ENCODE measurements at regions not wholly inside any gene's neighbourhood (a gene's known extent, or its start where the extent isn't known, plus 50 kb on each side); places are given as distances from the start of the nearest gene placed in this dataset.

DNA sequence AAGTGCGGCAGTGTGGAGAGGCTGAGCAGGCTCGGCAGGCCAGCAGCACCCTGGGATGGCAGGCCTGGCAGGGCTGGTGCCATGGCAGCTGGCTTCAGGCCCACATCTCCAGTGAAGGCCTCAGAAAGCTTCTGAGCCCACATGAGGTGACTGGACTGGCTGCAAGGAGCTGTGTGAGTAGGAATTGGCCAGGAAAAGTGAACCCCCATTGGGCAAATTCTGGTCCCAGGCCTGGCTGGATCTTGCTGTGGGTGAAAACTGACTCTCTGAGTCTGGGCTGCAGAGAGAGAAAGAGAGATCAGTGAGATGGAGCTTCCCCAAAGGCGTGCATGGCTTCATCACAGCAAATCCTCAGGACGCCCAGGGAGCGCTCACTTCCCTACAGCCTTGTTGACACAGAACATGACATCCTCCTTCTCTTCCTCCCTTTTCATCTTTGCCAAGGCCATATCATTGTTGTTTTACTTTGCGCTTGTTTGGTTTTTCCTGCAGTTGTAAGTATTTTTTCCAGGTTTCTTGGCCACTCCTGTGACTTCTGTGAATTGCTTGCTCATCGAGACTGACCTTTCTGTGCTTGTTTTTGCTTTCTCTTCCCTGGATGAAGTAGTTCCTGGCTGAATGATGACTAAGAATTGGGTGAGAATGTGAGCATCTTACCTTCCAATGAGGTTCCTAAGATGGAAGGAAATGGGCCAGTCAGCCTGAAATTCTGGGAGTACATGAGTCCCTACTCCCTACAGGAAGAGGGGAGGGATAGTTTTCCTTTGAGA is 299.1 kb downstream of the TLE3 start:
- TF ChIP-seq, protein P1, sequence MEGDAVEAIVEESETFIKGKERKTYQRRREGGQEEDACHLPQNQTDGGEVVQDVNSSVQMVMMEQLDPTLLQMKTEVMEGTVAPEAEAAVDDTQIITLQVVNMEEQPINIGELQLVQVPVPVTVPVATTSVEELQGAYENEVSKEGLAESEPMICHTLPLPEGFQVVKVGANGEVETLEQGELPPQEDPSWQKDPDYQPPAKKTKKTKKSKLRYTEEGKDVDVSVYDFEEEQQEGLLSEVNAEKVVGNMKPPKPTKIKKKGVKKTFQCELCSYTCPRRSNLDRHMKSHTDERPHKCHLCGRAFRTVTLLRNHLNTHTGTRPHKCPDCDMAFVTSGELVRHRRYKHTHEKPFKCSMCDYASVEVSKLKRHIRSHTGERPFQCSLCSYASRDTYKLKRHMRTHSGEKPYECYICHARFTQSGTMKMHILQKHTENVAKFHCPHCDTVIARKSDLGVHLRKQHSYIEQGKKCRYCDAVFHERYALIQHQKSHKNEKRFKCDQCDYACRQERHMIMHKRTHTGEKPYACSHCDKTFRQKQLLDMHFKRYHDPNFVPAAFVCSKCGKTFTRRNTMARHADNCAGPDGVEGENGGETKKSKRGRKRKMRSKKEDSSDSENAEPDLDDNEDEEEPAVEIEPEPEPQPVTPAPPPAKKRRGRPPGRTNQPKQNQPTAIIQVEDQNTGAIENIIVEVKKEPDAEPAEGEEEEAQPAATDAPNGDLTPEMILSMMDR (IDR thresholded peaks at IDR 0.05): no peak
- TF ChIP-seq POLR2A (IDR thresholded peaks at IDR 0.05): no peak
- no peak for TF ChIP-seq EP300 (IDR thresholded peaks at IDR 0.05)
